ENCODE measurements at regions not wholly inside any gene's neighbourhood (a gene's known extent, or its start where the extent isn't known, plus 50 kb on each side); places are given as distances from the start of the nearest gene placed in this dataset.

DNA sequence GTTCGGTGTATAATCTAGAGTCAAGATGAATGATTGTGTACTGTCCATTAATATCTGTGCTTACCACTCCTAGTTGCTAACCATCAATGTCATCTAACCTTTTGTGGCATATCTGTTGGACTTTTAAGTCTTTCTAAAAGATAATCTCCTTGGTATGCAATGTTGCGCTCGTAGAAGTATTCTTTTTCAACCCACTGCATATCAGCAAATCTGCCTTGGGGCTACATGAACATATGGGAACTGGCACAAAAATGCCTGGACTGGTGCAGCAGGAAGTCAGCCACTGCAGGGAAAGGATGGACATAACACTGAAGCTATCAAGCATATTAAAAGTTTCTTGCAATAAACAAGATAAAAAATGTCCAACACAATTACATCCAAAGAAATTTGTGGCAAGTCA lies 124.3 kb upstream of the SLC38A4 start:
- no peak overlapping the region for H3K4me2 ChIP-seq (ENCODE audit: unreplicated experiment)
- no peak overlapping the region for H3K4me3 ChIP-seq
- WGBS, 2 experiments (ENCODE audit: low coverage in 1 of 2, low lambda C conversion rate in 2 of 2, missing lambda C conversion rate in 2 of 2) = 92 to 94% methylated on average over 3 of the region's 3 CpGs
- no peaks in the 10 kb centered on the region for H3K9me2 ChIP-seq (ENCODE audit: insufficient read depth)
- no peaks in the 10 kb centered on the region for H3K27me3 ChIP-seq (replicated peaks; ENCODE audit: insufficient read depth)
- in situ Hi-C loops (cut with MboI) = no loop called here
- peaks cover 28% of the 10 kb centered on the region for H3F3A ChIP-seq (ENCODE audit: insufficient read depth)
- no peak overlapping the region for H3K27ac ChIP-seq
- H4K20me1 ChIP-seq (ENCODE audit: insufficient read depth) = no peaks in the 10 kb centered on the region
- H3K9ac ChIP-seq = no peak overlapping the region
- TF ChIP-seq EZH2 (IDR thresholded peaks at IDR 0.05; ENCODE audit: insufficient read depth, poor library complexity, severe bottlenecking) (no peak), EZH2phosphoT487 (IDR thresholded peaks at IDR 0.05; ENCODE audit: insufficient read depth, low read depth) (no peak)
- no peaks in the 10 kb centered on the region for H3K36me3 ChIP-seq (ENCODE audit: low read depth)
- no peak overlapping the region for H2AFZ ChIP-seq
- no peaks in the 10 kb centered on the region for H3K9me3 ChIP-seq (ENCODE audit: low read depth)
- H3K4me1 ChIP-seq (ENCODE audit: insufficient read depth) = peaks cover 41% of the 10 kb centered on the region
- no peak for DNase-seq
- no peaks in the 10 kb centered on the region for H3K79me2 ChIP-seq (ENCODE audit: insufficient read depth)

DNA sequence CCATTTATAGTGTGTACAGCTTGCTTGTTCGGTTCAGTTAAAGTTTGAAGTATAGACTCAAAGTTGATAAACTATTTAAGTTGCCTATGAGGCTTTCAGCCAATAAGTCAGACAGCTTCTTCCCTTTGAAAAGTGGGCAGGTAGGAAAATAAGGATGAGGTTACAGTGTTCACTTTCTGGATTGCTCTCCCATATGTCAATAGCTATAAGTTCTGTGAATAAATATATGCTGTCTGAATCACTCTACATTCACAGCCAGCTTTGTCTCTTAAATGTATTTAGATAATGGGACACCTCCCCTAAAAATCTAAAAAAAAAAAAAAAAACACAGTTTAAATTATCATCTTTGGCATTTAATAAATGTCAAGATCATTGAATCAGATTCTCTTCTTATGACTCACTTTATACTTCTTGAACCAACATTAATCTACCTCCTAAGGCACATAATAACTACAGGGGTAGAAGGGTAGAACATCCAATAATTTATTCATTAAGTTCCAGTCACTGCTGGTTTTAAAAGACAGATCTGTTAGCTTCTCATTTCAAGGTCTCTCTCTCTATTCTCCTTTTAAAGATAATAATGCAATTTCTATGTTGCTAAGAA lies 126.4 kb upstream of the PCED1B start:
- no peak for TF ChIP-seq EZH2 (IDR thresholded peaks at IDR 0.05; ENCODE audit: insufficient read depth, poor library complexity, severe bottlenecking)
- TF ChIP-seq EZH2phosphoT487 (IDR thresholded peaks at IDR 0.05; ENCODE audit: insufficient read depth, low read depth) = no peak
- Histone ChIP-seq H4K20me1 (ENCODE audit: insufficient read depth) (no peaks in the 10 kb centered on the region), H3K9me2 (ENCODE audit: insufficient read depth) (no peaks in the 10 kb centered on the region), H3K9me3 (ENCODE audit: low read depth) (no peaks in the 10 kb centered on the region), H3K4me1 (ENCODE audit: insufficient read depth) (peaks cover 35% of the 10 kb centered on the region), H3K4me3 (no peak overlapping the region), H2AFZ (no peak overlapping the region), H3K4me2 (ENCODE audit: unreplicated experiment) (no peak overlapping the region), H3K27ac (no peak overlapping the region), H3K79me2 (ENCODE audit: insufficient read depth) (no peaks in the 10 kb centered on the region), H3K9ac (no peak overlapping the region), H3K36me3 (ENCODE audit: low read depth) (no peaks in the 10 kb centered on the region), H3K27me3 (replicated peaks; ENCODE audit: insufficient read depth) (no peaks in the 10 kb centered on the region), H3F3A (ENCODE audit: insufficient read depth) (peaks cover 14% of the 10 kb centered on the region)
- WGBS, 2 experiments (ENCODE audit: low coverage in 1 of 2, low lambda C conversion rate in 2 of 2, missing lambda C conversion rate in 2 of 2) = 91 to 96% methylated on average over 1 of the region's 1 CpG
- in situ Hi-C loops (cut with MboI) = no loop called here
- DNase-seq = no peak

DNA sequence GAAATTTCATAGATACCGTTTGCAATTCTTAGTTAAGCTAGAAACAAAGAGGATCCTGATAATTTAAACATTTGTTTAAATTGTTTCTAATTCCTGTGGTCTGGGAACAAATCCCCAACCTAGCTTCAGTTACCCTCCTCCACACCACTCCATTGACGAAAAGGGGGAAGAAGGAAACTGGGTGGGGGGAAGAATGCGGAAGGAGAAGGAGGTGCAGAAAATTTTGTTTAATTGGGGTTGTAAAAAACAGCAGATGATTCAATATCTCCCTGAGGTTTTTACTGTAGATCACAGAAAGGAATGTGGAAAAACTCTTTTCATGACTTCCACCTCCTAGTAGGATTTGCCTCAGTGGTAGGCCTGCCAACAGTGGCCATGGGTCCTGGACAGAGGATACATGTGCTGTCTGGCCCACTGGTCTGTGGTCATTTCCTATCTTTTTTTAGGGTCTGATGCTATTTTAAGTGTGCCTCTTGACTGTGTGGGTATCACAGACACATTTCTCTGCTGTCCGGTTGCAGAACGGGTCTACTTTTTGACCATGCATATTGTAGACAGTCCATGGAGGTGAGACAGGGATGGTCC lies 122.9 kb upstream of the PCED1B start:
- Histone ChIP-seq H3K9me3 (ENCODE audit: low read depth) (no peaks in the 10 kb centered on the region), H3K4me1 (ENCODE audit: insufficient read depth) (peaks cover 30% of the 10 kb centered on the region), H3K36me3 (ENCODE audit: low read depth) (no peaks in the 10 kb centered on the region), H4K20me1 (ENCODE audit: insufficient read depth) (no peaks in the 10 kb centered on the region), H3K4me2 (ENCODE audit: unreplicated experiment) (no peak overlapping the region), H2AFZ (no peak overlapping the region), H3K27ac (no peak overlapping the region), H3K79me2 (ENCODE audit: insufficient read depth) (no peaks in the 10 kb centered on the region), H3K9me2 (ENCODE audit: insufficient read depth) (no peaks in the 10 kb centered on the region), H3F3A (ENCODE audit: insufficient read depth) (peaks cover 26% of the 10 kb centered on the region), H3K27me3 (replicated peaks; ENCODE audit: insufficient read depth) (no peaks in the 10 kb centered on the region), H3K4me3 (no peak overlapping the region), H3K9ac (no peak overlapping the region)
- DNase-seq = no peak
- WGBS, 2 experiments (ENCODE audit: low coverage in 1 of 2, low lambda C conversion rate in 2 of 2, missing lambda C conversion rate in 2 of 2) = 47 to 57% methylated on average over 5 of the region's 5 CpGs
- in situ Hi-C loops (cut with MboI) = no loop called here
- no peak for TF ChIP-seq EZH2phosphoT487 (IDR thresholded peaks at IDR 0.05; ENCODE audit: insufficient read depth, low read depth)

DNA sequence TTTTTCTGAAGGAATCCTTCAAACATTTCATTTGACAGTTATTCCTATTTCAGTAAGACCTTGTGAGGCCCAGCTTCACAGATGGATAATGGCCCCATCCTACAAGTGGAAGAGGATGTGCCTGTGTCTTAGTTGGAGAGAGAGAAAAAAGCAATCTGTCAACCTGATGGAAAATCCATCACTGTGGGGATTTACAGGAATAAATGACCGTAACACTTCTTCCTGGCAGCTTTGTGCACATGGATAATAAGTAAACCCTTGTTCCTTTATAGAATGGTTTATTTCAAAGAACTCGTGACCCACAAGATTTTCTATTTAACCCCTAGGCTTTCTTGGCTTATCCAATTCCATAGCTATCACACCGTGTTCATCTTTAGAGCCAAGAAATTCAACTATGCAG lies 121.4 kb upstream of the PCED1B start:
- no peak overlapping the region for H3K4me3 ChIP-seq
- H4K20me1 ChIP-seq (ENCODE audit: insufficient read depth) = no peaks in the 10 kb centered on the region
- no peak overlapping the region for H3K27ac ChIP-seq
- no peak overlapping the region for H3K4me2 ChIP-seq (ENCODE audit: unreplicated experiment)
- no peak for DNase-seq
- WGBS, 2 experiments (ENCODE audit: low coverage in 1 of 2, low lambda C conversion rate in 2 of 2, missing lambda C conversion rate in 2 of 2) = 98 to 100% methylated on average over 3 of the region's 3 CpGs
- no peaks in the 10 kb centered on the region for H3K27me3 ChIP-seq (replicated peaks; ENCODE audit: insufficient read depth)
- no peak for TF ChIP-seq EZH2 (IDR thresholded peaks at IDR 0.05; ENCODE audit: insufficient read depth, poor library complexity, severe bottlenecking)
- no peak for TF ChIP-seq EZH2phosphoT487 (IDR thresholded peaks at IDR 0.05; ENCODE audit: insufficient read depth, low read depth)
- H3K9me2 ChIP-seq (ENCODE audit: insufficient read depth) = no peaks in the 10 kb centered on the region
- H2AFZ ChIP-seq = no peak overlapping the region
- no peaks in the 10 kb centered on the region for H3K36me3 ChIP-seq (ENCODE audit: low read depth)
- H3K4me1 ChIP-seq (ENCODE audit: insufficient read depth) = peaks cover 24% of the 10 kb centered on the region
- no peak overlapping the region for H3K9ac ChIP-seq
- in situ Hi-C loops (cut with MboI) = no loop called here
- H3K9me3 ChIP-seq (ENCODE audit: low read depth) = no peaks in the 10 kb centered on the region
- H3F3A ChIP-seq (ENCODE audit: insufficient read depth) = peaks cover 37% of the 10 kb centered on the region
- H3K79me2 ChIP-seq (ENCODE audit: insufficient read depth) = no peaks in the 10 kb centered on the region
